Aorta (tissue), 5 donors: ENCODE measurements at regions not wholly inside any gene's neighbourhood (a gene's known extent, or its start where the extent isn't known, plus 50 kb on each side); places are given as distances from the start of the nearest gene placed in this dataset.

ENCODE experiments used
- ATAC-seq: fragments of 200-7000 bp; cut with Tn5 transposase; one replicate; pipeline ENCODE4 v1.9.1; 2022; ENCODE audit warnings: moderate library complexity; ENCODE audit not compliant: low FRiP score
- DNase-seq, 2 donors: peaks; one replicate each; pipeline ENCODE4 v3.0.0-alpha.2; 2020
- H3K27ac ChIP-seq, 2 donors: one replicate each; pipeline ENCODE4 v1.5.1; 2013; ENCODE audit warnings: low read length in 2 of 2, mild to moderate bottlenecking in 2 of 2, moderate library complexity in 2 of 2, control low read depth in 1 of 2, inconsistent platforms in 1 of 2, low read depth in 1 of 2
- H3K27me3 ChIP-seq, 2 donors: one replicate each; pipeline ENCODE4 v1.6.1; 2013; ENCODE audit warnings: control low read depth in 1 of 2, low read length in 1 of 2, mild to moderate bottlenecking in 1 of 2, moderate library complexity in 1 of 2; ENCODE audit not compliant: insufficient read depth in 2 of 2, control insufficient read depth in 1 of 2
- H3K36me3 ChIP-seq, 2 donors: one replicate each; pipeline ENCODE4 v1.6.1; 2013; ENCODE audit warnings: control low read depth in 1 of 2, low read length in 1 of 2, mild to moderate bottlenecking in 1 of 2; ENCODE audit not compliant: insufficient read depth in 2 of 2, control insufficient read depth in 1 of 2
- H3K4me1 ChIP-seq, 2 donors: one replicate each; pipeline ENCODE4 v1.6.1; 2013; ENCODE audit warnings: low read length in 2 of 2, control low read depth in 1 of 2, mild to moderate bottlenecking in 1 of 2, moderate library complexity in 1 of 2; ENCODE audit not compliant: insufficient read depth in 2 of 2, control insufficient read depth in 1 of 2
- H3K4me3 ChIP-seq, 2 donors: one replicate each; pipeline ENCODE4 v1.5.1; 2013; ENCODE audit warnings: low read length in 2 of 2, control low read depth in 1 of 2, mild to moderate bottlenecking in 1 of 2
- H3K9me3 ChIP-seq: one replicate; pipeline ENCODE4 v1.6.1; 2013; ENCODE audit warnings: mild to moderate bottlenecking, low read length; ENCODE audit not compliant: control insufficient read depth
- WGBS, 2 donors: extraction: QIAGEN DNeasy Blood & Tissue Kit; methylation state at CpG; one replicate each; pipeline ENCODE4 v1.1.7; 2013; 5-methylcytosine and 5-hydroxymethylcytosine counted together
- intact Hi-C, 2 donors: fragments of 100-400 bp; cut with DNase I; formaldehyde crosslinking; loops; one replicate each; pipeline versions ENCODE4 v1.14.2 to v1.15.0; 2022
- donor health status: healthy with polysubstance abuse.
- donor health status: Bipolar disorder and iron deficiency.
- donor health status: DM: no; HTN: no; CAD: no.
- donor health status: DM: no; HTN: no; CAD: no.
- donor health status: DM: yes; HTN: yes; CAD: no.

DNA sequence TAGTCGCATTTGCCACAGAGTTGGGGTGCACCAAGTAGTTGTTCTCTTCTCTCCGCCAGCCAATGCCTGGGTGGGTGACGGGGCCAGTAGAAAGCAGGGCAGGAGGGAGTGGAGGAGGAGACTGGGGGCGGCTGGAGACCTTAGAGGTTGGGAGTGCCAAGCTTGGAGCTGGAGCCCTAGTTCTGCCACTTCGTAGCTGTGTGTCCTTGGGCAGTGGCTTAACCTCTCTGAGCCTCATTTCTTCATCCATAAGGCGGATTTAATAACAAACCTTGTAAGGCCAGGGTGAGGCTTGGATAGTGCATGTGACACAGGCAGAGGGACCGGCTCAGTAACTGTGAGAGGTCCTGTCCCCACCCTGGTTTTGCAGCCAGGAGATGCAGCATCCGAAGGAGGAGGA lies 81.1 kb upstream of the LHX5 start:
- DNase-seq = no peak
- Histone ChIP-seq H3K27me3 (no peaks in the 10 kb centered on the region), H3K4me1 (no peaks in the 10 kb centered on the region), H3K36me3 (no peaks in the 10 kb centered on the region), H3K4me3 (no peak overlapping the region), H3K27ac (no peak overlapping the region), H3K9me3 (peaks cover 10% of the 10 kb centered on the region)
- no peak for ATAC-seq
- intact Hi-C loops = no loop called here
- WGBS, 2 donors = 77 to 80% methylated on average over 8 of the region's 8 CpGs

DNA sequence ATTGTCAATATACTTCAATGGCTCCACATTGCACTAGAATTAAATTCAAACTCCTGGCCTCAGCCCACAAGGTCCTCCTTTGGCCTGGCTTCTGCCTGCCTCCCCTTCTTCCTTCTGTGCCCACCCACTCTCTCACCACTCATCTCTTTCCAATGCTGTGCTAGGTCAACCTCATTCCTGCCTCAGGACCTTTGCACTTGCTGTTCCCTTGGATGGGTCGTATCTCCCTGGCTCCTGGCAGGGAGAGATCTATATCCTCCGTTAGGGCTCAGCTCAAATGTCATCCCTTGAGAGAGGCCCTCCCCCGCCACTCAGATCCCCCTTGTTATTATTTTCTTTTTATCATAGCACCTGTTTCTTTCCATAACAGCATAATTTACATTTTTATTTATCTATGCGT lies 79.9 kb upstream of the LHX5 start:
- DNase-seq (no peak), ATAC-seq (no peak)
- 77 to 80% methylated on average over 4 of the region's 4 CpGs for WGBS, 2 donors
- peaks cover 10% of the 10 kb centered on the region for H3K9me3 ChIP-seq
- no peaks in the 10 kb centered on the region for H3K4me1 ChIP-seq
- intact Hi-C loops = no loop called here
- H3K36me3 ChIP-seq = no peaks in the 10 kb centered on the region
- no peak overlapping the region for H3K4me3 ChIP-seq
- H3K27ac ChIP-seq = no peak overlapping the region
- no peaks in the 10 kb centered on the region for H3K27me3 ChIP-seq

DNA sequence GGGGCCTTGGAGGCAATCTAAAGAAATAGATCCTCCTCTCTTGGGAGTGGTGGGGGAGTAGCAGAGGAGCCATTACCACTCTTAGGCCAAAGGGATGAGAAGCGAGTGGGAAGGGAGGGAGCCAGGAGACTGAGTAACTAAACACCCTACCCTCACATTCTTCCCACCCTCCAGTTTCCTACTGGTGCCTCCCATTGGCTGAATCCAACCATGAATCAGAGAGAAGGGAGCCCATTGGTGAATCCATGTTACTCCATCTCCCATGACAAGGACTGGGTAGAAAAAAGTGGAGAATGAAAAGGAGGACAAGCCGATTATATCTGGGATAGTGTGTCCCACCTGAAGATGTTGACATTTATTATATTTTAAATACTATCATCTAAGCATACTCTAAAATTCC lies 76.8 kb upstream of the LHX5 start:
- Histone ChIP-seq H3K27ac (no peak overlapping the region), H3K36me3 (no peaks in the 10 kb centered on the region), H3K4me3 (no peak overlapping the region), H3K4me1 (no peaks in the 10 kb centered on the region), H3K9me3 (peaks cover 10% of the 10 kb centered on the region), H3K27me3 (no peaks in the 10 kb centered on the region)
- ATAC-seq = no peak
- intact Hi-C loops = no loop called here
- DNase-seq = no peak
- WGBS, 2 donors = 72 to 82% methylated on average over 2 of the region's 2 CpGs

DNA sequence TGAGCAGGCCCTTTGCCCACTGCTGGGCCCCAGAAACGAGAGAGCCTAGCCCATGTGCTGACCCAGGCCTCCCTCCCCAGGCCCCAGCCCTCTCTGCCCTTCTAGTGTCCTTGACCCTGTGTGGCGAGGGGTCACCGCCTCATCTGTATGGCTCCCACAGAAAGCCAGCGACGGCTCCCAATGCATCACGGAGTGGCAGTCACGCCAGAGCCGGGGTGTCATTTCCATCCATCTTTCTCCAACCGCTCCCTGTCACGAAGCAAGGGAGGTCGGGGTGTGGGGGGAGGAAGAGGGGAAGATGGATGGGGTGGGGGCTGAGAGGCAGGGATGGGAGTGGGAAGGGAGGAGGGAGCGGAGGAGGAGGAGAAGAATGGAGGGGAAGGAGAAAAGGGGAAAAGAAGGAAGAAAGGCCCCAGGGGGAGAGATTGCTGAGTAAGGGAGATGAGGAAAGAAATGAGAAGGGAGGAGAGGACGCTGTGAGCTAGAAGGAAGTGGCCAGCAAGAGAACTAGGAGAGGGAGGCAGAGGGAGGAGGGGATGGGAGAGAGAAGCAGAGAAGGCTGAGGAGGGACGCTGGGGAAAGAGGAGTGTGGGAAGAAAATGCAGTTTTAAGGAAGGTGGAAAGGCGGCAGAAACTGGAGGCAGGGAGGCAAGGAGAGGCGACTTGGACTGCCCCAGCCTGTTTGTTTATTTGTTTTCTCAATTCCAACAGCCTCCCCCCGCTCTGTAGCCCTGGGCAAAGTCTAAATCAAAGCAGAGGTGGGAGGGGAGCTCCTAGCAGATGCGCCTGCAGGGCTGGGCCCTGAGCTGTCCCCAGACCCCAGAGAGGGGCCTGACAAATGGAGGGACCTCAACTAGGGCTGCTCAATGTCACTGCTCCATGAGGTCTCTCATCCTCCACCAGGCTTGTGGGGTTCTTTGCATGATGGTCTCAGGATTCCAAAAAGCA lies 75.5 kb upstream of the LHX5 start:
- 11 to 14% methylated on average over 18 of the region's 18 CpGs for WGBS, 2 donors
- Histone ChIP-seq H3K4me1 (no peaks in the 10 kb centered on the region), H3K4me3 (no peak overlapping the region), H3K36me3 (no peaks in the 10 kb centered on the region), H3K27me3 (no peaks in the 10 kb centered on the region), H3K27ac (no peak overlapping the region), H3K9me3 (peaks cover 10% of the 10 kb centered on the region)
- ATAC-seq (no peak), DNase-seq (no peak)
- intact Hi-C loops = no loop called here

DNA sequence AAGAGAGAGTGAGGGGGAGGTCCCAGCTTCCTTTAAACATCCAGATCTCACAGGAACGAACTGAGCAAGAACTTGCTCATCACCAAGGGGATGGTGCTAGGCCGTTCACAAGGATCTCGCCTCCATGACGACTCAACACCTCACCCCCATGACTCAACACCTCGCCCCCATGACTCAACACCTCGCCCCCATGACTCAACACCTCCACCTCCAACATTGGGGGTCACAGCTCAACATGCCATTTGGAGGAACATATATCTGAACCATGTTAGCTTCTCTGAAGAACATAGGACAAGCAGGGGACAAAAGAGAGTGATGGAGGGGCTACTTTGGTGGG lies 66.0 kb upstream of the LHX5 start:
- Histone ChIP-seq H3K4me1 (no peaks in the 10 kb centered on the region), H3K27me3 (no peaks in the 10 kb centered on the region), H3K4me3 (no peak overlapping the region), H3K27ac (no peak overlapping the region), H3K36me3 (no peaks in the 10 kb centered on the region), H3K9me3 (peaks cover 4% of the 10 kb centered on the region)
- WGBS, 2 donors = 38 to 53% methylated on average over 6 of the region's 6 CpGs
- no peak for ATAC-seq
- DNase-seq = no peak
- intact Hi-C loops = no loop called here

DNA sequence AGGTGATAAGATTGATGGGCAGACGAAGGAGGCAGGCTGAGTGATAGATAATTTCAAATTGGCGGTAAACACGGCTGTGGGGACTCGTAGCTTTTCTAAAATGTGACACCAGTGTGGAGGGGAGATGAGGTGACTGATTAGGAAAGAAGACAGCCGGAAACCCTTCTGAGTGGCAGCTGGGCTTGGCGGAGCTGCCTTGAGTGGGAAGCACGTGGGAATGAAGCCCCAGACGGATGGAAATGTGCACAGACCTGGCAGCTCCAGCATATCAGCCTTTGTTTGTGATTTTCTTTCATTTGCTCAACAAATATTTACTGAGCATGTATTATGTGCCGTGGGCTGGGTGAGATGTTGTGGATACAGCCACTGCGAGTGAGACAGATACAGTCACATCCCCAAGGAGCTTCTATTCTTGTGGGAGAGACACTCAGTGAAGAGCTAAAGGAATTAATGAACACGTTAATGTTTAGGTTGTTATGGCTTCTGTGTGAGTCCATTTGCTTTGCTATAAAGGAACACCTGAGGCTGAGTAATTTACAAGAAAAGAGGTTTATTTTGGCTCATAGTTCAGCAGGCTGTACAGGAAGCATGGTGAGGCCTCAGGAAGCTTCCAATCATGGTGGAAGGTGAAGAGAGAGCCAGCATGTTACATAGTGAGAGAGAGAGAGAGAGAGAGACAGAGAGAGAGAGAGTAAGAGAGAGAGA lies 65.5 kb upstream of the LHX5 start:
- DNase-seq (no peak), ATAC-seq (no peak)
- H3K36me3 ChIP-seq = no peaks in the 10 kb centered on the region
- H3K4me1 ChIP-seq = no peaks in the 10 kb centered on the region
- 61% methylated on average over 11 of the region's 11 CpGs for WGBS, 2 donors
- H3K27ac ChIP-seq = no peak overlapping the region
- H3K4me3 ChIP-seq = no peak overlapping the region
- intact Hi-C loops = no loop called here
- H3K9me3 ChIP-seq = peaks cover 4% of the 10 kb centered on the region
- no peaks in the 10 kb centered on the region for H3K27me3 ChIP-seq

DNA sequence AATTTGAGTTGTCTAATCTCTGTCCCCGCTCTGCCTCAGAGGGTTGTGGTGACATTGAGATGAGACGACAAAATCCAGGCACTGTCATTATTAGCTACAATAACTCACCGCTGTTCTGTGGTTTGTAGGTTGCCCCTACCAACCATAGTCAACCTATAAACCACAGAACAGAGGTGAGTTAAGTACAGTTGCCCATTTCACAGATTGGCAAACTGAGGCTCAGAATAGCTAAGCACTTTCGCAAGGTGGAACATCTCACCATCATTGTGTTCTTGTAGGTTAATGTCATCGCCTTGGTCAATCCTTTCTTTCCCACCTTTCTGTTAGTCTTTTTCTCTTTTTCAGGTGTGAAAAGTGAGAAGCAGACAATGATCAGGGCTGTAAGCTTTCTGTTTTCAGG lies 63.4 kb upstream of the LHX5 start:
- Histone ChIP-seq H3K36me3 (no peaks in the 10 kb centered on the region), H3K9me3 (peaks cover 2% of the 10 kb centered on the region), H3K4me3 (no peak overlapping the region), H3K27ac (no peak overlapping the region), H3K27me3 (no peaks in the 10 kb centered on the region), H3K4me1 (no peaks in the 10 kb centered on the region)
- 86 to 87% methylated on average over 5 of the region's 5 CpGs for WGBS, 2 donors
- no peak for ATAC-seq
- intact Hi-C loops = no loop called here
- no peak for DNase-seq

DNA sequence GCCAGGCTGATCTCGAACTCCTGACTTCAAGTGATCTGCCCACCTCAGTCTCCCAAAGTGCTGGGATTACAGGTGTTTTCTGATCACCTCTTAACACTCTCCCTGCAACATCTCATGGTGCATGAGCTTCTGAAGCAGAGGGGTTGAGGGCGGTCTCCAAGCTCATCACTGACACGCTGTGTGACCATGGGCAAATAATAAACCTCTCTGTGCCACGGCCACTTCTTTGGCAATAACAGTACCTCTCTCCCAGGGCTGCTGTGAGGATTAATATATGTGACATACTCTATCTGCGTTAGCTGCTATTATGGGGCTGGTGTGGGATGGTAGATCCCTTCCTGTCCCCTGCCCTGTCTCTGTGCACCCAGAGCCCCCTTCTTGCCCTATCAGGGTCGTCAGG lies 62.9 kb upstream of the LHX5 start:
- 68 to 76% methylated on average over 6 of the region's 6 CpGs for WGBS, 2 donors
- Histone ChIP-seq H3K36me3 (no peaks in the 10 kb centered on the region), H3K4me3 (no peak overlapping the region), H3K9me3 (peaks cover 2% of the 10 kb centered on the region), H3K27me3 (no peaks in the 10 kb centered on the region), H3K27ac (no peak overlapping the region), H3K4me1 (no peaks in the 10 kb centered on the region)
- intact Hi-C loops = no loop called here
- DNase-seq (no peak), ATAC-seq (no peak)

DNA sequence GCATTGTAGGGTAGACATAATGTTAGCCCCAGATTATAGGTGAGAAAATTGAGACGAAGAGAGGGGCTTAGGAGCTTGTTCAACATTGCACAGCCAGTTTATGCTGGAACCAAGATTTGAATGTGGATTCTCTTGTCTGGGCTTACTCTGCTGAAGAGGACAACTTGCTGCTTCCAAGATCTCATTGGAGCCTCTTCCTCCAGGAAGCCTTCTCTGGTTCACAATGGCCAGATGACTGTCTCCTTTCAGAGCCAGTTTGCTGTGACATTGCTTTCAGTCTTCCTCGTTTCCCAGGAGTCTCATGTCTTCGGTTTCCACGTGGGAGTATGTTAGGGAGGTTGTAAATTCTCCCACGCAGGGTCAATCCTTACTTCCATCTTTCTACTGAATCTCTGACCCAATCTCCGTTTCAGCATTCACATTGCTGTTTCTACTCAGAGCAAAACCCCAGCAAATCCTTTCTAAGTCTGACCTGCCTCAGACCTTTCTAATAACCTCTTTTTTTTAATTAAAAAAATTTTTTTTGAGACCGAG lies 62.2 kb upstream of the LHX5 start:
- Histone ChIP-seq H3K27ac (no peak overlapping the region), H3K36me3 (no peaks in the 10 kb centered on the region), H3K4me3 (no peak overlapping the region), H3K9me3 (no peaks in the 10 kb centered on the region), H3K27me3 (no peaks in the 10 kb centered on the region), H3K4me1 (no peaks in the 10 kb centered on the region)
- intact Hi-C loops = no loop called here
- DNase-seq (no peak), ATAC-seq (no peak)
- 64 to 66% methylated on average over 7 of the region's 7 CpGs for WGBS, 2 donors
